Transverse colon (tissue), 4 donors: ENCODE measurements at regions not wholly inside any gene's neighbourhood (a gene's known extent, or its start where the extent isn't known, plus 50 kb on each side); places are given as distances from the start of the nearest gene placed in this dataset.

Experiments used
- DNase-seq: peaks from one replicate; pipeline ENCODE4 v3.0.0-alpha.2; 2019
- H3K27ac ChIP-seq, 4 donors: fragments of 200-600 bp; sonication (generic); 2 replicates each; pipeline ENCODE4 v1.5.1; 2016 to 2018; ENCODE audit warnings: inconsistent platforms in 4 of 4
- H3K27me3 ChIP-seq: fragments of 200-600 bp; sonication (generic); 2 replicates; pipeline ENCODE4 v1.5.1; 2017; ENCODE audit warnings: inconsistent platforms
- H3K36me3 ChIP-seq, 4 donors: fragments of 200-600 bp; sonication (generic); 2 replicates each; pipeline ENCODE4 v1.5.1; 2017 to 2019; ENCODE audit warnings: inconsistent platforms in 4 of 4
- H3K4me1 ChIP-seq, 4 donors: fragments of 200-600 bp; sonication (generic); 2 replicates each; pipeline ENCODE4 v1.5.1; 2017 to 2020; ENCODE audit warnings: inconsistent platforms in 4 of 4
- H3K4me3 ChIP-seq, 4 donors: fragments of 200-600 bp; sonication (generic); 1 replicate in 1 of 4; 2 replicates in 3 of 4; pipeline versions ENCODE4 v1.5.1 to v1.6.1; 2017 to 2019; ENCODE audit warnings: inconsistent platforms in 4 of 4
- H3K9me3 ChIP-seq, 2 donors: fragments of 200-600 bp; sonication (generic); 2 replicates each; pipeline ENCODE4 v1.5.1; 2017 to 2019; ENCODE audit warnings: inconsistent platforms in 2 of 2
- EP300 ChIP-seq: sonication (generic); formaldehyde crosslinking; IDR thresholded peaks from one replicate; pipeline ENCODE4 v1.6.1; 2017; ENCODE audit warnings: antibody characterized with exemption, low read depth
- POLR2A ChIP-seq: fragments of 450-650 bp; IDR thresholded peaks from one replicate; pipeline ENCODE4 v1.6.1; 2016; ENCODE audit warnings: antibody characterized with exemption, mild to moderate bottlenecking, moderate library complexity
- POLR2AphosphoS5 ChIP-seq, 3 donors: sonication (generic); formaldehyde crosslinking; IDR thresholded peaks; one replicate each; pipeline ENCODE4 v1.6.1; 2016; ENCODE audit warnings: antibody characterized with exemption in 3 of 3
- WGBS, 2 donors: methylation state at CpG; one replicate each; pipeline ENCODE4 v1.1.5; 2018; ENCODE audit warnings: low coverage in 1 of 2; 5-methylcytosine and 5-hydroxymethylcytosine counted together
- in situ Hi-C, 4 donors: fragments of 200-750 bp; cut with MboI; loops; one replicate each; pipeline versions ENCODE4 v1.15.0 to v1.15.1; 2017; ENCODE audit warnings: low sequenced_read_pairs in 3 of 4, low pct_ligation_motif_present in 1 of 4, low pct_unique_long_range_greater_than_20kb in 1 of 4
- intact Hi-C: fragments of 100-400 bp; cut with DNase I; formaldehyde crosslinking; loops from one replicate; pipeline ENCODE4 v1.15.1; 2023; ENCODE audit warnings: low total_unique reads
- TF ChIP-seq, protein P1 (sequence below), 5 experiments: fragments of 200-600 bp in 3 of 5; fragments of 450-650 bp in 2 of 5; sonication (generic) in 3 of 5; IDR thresholded peaks; 1 replicate in 2 of 5; 2 replicates in 3 of 5; pipeline ENCODE4 v1.5.1; 2016 to 2017; ENCODE audit warnings: antibody characterized with exemption in 5 of 5, inconsistent platforms in 3 of 5, mild to moderate bottlenecking in 2 of 5, moderate library complexity in 1 of 5

DNA sequence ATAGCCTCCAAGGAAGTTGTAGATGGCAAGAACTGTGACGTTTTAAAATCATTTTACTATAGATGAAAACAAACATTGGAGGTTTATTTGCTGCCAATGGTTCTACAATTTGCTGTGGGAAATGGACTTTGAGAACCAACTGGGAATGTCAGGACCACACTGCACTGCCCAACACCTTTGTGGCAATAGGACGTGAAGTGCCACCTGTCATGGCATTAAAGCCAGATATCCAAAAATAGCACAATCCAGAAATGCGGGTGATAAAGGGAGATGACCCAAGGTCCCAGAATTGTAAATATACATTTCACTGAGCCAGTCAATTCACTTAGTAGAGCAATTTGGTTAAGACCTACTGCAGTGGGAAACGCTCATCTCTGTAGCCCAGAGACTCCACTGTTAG lies 116.4 kb downstream of the MPP7 start:
- no peak overlapping the region for H3K27ac ChIP-seq
- 81 to 93% methylated on average over 4 of the region's 4 CpGs for WGBS, 2 donors
- no peaks in the 10 kb centered on the region for H3K4me1 ChIP-seq
- DNase-seq = no peak
- no peaks in the 10 kb centered on the region for H3K36me3 ChIP-seq
- TF ChIP-seq, protein P1, sequence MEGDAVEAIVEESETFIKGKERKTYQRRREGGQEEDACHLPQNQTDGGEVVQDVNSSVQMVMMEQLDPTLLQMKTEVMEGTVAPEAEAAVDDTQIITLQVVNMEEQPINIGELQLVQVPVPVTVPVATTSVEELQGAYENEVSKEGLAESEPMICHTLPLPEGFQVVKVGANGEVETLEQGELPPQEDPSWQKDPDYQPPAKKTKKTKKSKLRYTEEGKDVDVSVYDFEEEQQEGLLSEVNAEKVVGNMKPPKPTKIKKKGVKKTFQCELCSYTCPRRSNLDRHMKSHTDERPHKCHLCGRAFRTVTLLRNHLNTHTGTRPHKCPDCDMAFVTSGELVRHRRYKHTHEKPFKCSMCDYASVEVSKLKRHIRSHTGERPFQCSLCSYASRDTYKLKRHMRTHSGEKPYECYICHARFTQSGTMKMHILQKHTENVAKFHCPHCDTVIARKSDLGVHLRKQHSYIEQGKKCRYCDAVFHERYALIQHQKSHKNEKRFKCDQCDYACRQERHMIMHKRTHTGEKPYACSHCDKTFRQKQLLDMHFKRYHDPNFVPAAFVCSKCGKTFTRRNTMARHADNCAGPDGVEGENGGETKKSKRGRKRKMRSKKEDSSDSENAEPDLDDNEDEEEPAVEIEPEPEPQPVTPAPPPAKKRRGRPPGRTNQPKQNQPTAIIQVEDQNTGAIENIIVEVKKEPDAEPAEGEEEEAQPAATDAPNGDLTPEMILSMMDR (IDR thresholded peaks at IDR 0.05) = no peak
- TF ChIP-seq POLR2A (no peak), EP300 (no peak), POLR2AphosphoS5 (IDR thresholded peaks at IDR 0.05) (no peak)
- no peak overlapping the region for H3K4me3 ChIP-seq
- intact Hi-C loops (no loop called here), in situ Hi-C loops (loop anchor here in 3 of 4 donors (25.0 kb wide), 1 partner anchor 449 kb away; the partner anchor contains the start of gene MKX (in 3 of the 3))
- H3K9me3 ChIP-seq = no peaks in the 10 kb centered on the region
- H3K27me3 ChIP-seq = no peaks in the 10 kb centered on the region

DNA sequence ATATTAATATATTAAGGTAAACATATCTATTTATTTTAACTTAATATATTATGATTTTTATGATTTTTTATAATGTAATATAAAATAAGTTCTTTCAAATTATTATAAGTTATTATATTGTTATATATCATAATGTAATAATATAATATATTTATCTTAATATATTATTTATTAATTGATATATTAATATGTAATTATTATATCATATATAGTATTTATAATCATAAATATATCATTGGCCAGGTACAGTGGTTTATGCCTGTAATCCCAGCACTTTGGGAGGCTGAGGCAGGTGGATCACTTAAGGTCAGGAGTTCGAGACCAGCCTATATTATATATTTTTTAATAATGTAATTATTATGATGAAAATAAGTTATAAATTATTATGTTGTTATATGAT lies 118.1 kb downstream of the MPP7 start:
- intact Hi-C loops = no loop called here
- Histone ChIP-seq H3K36me3 (no peaks in the 10 kb centered on the region), H3K4me3 (no peak overlapping the region), H3K4me1 (no peaks in the 10 kb centered on the region), H3K27me3 (no peaks in the 10 kb centered on the region), H3K27ac (no peak overlapping the region), H3K9me3 (no peaks in the 10 kb centered on the region)
- DNase-seq = no peak
- in situ Hi-C loops = loop anchor here in 3 of 4 donors (25.0 kb wide), 1 partner anchor 448 kb away; the partner anchor contains the start of gene MKX (in 3 of the 3)
- no peak for TF ChIP-seq EP300
- WGBS, 2 donors = 92 to 100% methylated on average over 1 of the region's 1 CpG

DNA sequence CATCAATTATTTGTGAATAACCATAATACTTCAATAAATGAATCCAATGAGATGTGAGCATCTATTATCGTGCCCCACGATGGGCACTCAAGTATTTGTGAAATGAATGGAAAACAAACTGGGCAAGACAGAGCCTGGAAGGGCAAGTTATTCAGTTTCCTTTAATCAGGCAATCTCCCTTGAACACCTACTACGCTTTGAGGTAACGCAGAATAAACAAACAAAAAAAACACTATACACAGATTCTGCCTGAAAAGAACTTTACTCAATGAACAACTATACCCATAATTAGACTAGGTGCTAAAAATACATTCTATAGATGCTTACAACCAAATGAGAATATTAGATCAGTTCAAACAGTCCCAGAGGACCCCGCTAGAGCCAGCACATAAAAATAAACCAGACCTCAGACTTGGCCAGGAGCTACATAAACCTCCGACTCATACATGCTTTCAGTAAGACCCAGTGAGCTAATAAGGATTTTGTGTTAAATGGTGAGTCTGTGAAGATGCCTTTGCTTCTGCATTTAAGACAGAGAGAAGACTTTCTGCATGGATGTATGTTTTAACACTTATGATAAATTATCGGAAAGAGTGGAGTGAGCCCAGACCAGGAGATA lies 121.3 kb downstream of the MPP7 start:
- no peak for DNase-seq
- 66 to 78% methylated on average over 5 to 7 of the region's 7 CpGs for WGBS, 2 donors
- TF ChIP-seq, protein P1 (IDR thresholded peaks at IDR 0.05) = no peak
- no peak for TF ChIP-seq POLR2A
- TF ChIP-seq EP300 = no peak
- no peak for TF ChIP-seq POLR2AphosphoS5 (IDR thresholded peaks at IDR 0.05)
- in situ Hi-C loops (loop anchor here in 3 of 4 donors (25.0 kb wide), 1 partner anchor 444 kb away; the partner anchor contains the start of gene MKX (in 3 of the 3)), intact Hi-C loops (no loop called here)
- Histone ChIP-seq H3K36me3 (no peaks in the 10 kb centered on the region), H3K27ac (no peak overlapping the region), H3K4me1 (peaks cover 0 to 16% (median 9%) of the 10 kb centered on the region in 4 donors), H3K9me3 (no peaks in the 10 kb centered on the region), H3K27me3 (no peaks in the 10 kb centered on the region), H3K4me3 (no peak overlapping the region)

DNA sequence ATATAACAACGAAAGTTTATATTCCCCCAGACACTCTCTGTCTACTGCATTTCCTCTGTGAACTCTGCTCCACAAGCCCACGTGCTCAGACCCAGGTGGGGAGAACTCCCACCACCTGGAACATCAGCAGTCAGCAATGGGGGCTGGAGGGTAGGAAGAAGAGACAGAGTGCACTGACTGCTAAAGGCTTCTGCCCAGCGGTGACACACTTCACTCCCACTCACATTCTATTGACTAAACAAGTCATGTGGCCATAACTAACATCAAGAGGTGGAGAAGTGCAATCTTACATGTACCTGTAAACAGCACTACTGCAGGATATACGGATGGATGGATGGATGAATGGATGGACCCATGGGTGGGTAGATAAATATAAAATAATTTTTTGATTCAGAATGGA lies 122.2 kb downstream of the MPP7 start:
- Histone ChIP-seq H3K36me3 (no peaks in the 10 kb centered on the region), H3K4me1 (peaks cover 0 to 16% (median 9%) of the 10 kb centered on the region in 4 donors), H3K4me3 (no peak overlapping the region), H3K9me3 (no peaks in the 10 kb centered on the region), H3K27ac (no peak overlapping the region), H3K27me3 (no peaks in the 10 kb centered on the region)
- intact Hi-C loops (no loop called here), in situ Hi-C loops (loop anchor here in 3 of 4 donors (25.0 kb wide), 1 partner anchor 443 kb away; the partner anchor contains the start of gene MKX (in 3 of the 3))
- no peak for TF ChIP-seq EP300
- TF ChIP-seq POLR2A = no peak
- TF ChIP-seq POLR2AphosphoS5 (IDR thresholded peaks at IDR 0.05) = no peak
- TF ChIP-seq, protein P1 (IDR thresholded peaks at IDR 0.05) = no peak
- 66 to 72% methylated on average over 4 of the region's 4 CpGs for WGBS, 2 donors
- no peak for DNase-seq
